Coronary artery (tissue), 2 donors: ENCODE measurements at regions not wholly inside any gene's neighbourhood (a gene's known extent, or its start where the extent isn't known, plus 50 kb on each side); places are given as distances from the start of the nearest gene placed in this dataset.

Source experiments
- DNase-seq: peaks from one replicate; pipeline ENCODE4 v3.0.0-alpha.2; 2017; ENCODE audit warnings: low spot score
- H3K27ac ChIP-seq, 2 donors: fragments of 200-600 bp; sonication (generic); one replicate each; pipeline ENCODE4 v1.5.1; 2016 to 2019
- H3K4me3 ChIP-seq: fragments of 200-600 bp; sonication (generic); 2 replicates; pipeline ENCODE4 v1.5.1; 2016; ENCODE audit warnings: mild to moderate bottlenecking, moderate library complexity
- TF ChIP-seq, protein P1 (sequence below): fragments of 200-600 bp; sonication (generic); IDR thresholded peaks from one replicate; pipeline ENCODE4 v1.5.1; 2019; ENCODE audit warnings: antibody characterized with exemption

DNA sequence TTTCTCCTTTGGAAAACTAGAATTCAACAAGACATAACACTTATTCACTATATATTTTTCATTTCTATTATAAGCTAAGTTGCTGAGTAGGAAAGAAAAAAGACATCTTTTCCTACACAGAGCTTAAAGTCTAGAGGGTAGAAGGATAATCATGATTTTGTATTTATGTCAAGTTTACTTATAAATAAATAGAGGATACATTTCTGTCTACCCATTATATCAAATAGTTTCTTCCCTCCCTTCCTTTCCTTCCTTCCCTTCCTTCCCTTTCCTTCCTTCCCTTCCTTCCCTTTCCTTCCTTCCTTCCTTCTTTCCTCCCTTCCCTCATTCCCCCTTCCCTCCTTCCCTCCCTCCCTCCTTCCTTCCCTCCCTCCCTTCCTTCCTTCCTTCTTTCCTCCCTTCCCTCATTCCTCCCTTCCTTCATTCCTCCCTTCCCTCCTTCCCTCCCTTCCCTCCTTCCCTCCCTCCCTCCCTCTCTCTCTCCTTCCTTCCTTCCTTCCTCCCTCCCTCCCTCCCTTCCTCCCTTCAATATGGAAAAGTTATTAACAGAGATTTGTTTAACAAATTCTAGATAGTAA lies 308.4 kb upstream of the COL3A1 start:
- TF ChIP-seq, protein P1, sequence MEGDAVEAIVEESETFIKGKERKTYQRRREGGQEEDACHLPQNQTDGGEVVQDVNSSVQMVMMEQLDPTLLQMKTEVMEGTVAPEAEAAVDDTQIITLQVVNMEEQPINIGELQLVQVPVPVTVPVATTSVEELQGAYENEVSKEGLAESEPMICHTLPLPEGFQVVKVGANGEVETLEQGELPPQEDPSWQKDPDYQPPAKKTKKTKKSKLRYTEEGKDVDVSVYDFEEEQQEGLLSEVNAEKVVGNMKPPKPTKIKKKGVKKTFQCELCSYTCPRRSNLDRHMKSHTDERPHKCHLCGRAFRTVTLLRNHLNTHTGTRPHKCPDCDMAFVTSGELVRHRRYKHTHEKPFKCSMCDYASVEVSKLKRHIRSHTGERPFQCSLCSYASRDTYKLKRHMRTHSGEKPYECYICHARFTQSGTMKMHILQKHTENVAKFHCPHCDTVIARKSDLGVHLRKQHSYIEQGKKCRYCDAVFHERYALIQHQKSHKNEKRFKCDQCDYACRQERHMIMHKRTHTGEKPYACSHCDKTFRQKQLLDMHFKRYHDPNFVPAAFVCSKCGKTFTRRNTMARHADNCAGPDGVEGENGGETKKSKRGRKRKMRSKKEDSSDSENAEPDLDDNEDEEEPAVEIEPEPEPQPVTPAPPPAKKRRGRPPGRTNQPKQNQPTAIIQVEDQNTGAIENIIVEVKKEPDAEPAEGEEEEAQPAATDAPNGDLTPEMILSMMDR = no peak
- Histone ChIP-seq H3K4me3 (no peak overlapping the region), H3K27ac (no peak overlapping the region)
- DNase-seq = no peak

DNA sequence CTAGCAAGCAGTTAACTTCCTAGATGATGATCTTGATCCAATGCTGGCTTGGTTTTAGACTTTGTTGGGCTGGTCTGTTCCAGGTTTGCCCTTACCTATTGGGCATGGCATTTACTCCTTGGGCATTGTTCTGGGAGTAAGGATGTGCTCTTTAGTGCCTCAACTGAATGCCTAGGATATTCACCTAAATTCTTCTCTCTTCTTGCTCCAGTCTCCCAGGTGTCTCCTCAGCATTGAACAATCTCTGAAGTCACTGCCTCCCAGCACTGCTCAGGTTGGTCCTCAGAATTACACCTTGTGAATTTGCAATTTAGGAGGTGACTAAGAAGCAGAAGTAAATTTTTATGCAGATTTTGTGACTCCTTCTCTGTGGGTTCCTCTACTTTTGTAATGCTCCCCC lies 307.7 kb upstream of the COL3A1 start:
- DNase-seq = no peak
- H3K4me3 ChIP-seq = no peak overlapping the region
- no peak overlapping the region for H3K27ac ChIP-seq
- TF ChIP-seq, protein P1 = no peak

DNA sequence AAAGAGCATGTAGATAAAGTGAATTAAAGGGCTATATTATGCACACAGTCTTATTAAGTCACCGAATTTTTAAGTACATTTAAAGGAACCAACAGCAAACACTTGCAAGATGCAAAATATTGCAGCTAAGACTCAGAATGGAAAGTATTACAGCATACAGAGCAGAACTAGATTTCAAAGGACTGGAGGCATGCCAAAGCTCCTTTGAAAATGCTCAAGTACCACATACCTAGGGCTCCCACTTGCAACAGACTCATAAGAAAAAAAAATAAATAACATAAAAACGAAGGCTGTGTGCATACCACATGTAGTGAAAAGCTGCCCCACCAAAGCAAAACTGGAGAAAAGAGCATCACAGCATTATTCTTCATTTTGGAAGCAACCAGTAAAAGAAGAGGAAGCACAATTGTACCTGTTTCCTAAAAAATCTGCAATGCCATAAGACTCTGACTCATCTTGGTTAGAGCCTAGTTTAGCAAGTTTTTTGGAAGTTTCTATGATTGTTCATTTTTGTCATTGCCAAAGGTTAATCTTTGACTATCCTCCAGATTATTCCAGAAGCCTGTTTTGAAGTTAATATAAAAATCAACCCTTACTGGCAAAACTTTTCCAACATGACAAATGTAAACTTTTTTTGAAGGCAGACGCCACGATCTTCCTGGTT lies 306.0 kb upstream of the COL3A1 start:
- DNase-seq = no peak
- TF ChIP-seq, protein P1 = no peak
- no peak overlapping the region for H3K27ac ChIP-seq
- no peak overlapping the region for H3K4me3 ChIP-seq

DNA sequence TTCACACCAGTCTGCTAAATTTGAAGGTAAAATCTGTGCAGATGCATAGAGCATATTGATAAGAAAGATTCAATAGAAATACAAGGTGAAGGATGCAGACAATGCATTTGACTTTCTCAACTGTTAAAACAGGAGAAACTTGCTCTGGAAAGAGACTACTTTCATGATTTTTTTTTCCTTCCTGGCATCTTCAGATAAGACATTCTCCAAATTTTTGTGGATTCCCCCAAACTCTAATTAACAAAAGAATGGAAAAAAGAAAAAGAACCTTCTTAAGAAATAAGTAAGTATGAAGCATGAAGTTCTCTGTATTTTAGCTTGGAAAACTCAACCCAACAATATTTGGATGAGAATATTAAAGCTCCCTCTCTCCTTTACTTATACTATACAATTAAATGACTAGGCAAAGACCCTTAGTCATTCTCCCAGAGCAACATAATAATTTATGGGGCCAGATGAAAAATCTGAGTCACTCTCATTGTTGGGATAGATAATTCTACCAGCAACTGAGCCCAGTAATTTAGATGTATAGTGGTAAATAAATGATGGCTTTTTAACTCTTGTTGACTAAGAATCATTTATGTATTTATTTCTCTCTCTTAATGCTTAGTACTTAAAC lies 298.7 kb upstream of the COL3A1 start:
- TF ChIP-seq, protein P1 = no peak
- no peak for DNase-seq
- Histone ChIP-seq H3K27ac (no peak overlapping the region), H3K4me3 (no peak overlapping the region)

DNA sequence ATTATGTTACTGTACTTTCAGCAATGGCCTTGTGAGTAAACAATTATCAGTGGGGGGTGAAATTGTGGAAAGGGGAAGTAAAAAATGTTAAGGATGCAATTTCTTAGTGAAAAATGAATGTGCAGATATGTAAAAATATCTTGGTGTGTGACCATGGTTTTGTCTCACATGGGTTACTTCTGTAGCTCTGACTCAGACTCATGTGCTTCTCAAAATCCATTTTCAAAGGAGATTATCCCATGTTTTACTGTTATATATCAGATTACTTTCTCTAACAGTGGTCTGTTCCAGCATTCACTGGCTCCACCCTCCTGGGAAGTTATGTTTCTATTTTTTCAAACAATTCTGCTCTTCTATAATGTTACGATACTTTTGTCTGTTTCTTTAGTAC lies 298.2 kb upstream of the COL3A1 start:
- H3K27ac ChIP-seq = no peak overlapping the region
- no peak for DNase-seq

DNA sequence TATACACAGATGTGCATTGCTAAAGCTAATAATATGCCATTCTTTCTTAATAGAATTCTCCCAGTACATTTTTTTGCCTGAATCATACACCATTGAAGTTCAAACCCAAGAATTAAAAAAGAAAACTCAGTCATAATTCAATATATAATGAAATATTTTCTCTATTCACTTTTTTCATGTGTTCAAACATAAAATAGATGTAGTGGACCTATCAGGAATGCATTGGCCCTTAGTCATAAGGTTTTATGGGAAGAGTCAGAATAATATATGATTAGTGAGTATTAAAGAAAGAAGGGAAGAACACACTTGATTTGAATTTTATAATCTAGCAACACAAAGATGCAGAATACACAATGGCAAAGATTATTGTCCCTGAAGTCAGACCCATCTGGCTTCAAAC lies 297.0 kb upstream of the COL3A1 start:
- no peak overlapping the region for H3K4me3 ChIP-seq
- TF ChIP-seq, protein P1 = no peak
- no peak overlapping the region for H3K27ac ChIP-seq
- DNase-seq = no peak

More for the DNA sequence above, 298.2 kb upstream of the COL3A1 start:
- no peak overlapping the region for H3K4me3 ChIP-seq
- TF ChIP-seq, protein P1 = no peak

DNA sequence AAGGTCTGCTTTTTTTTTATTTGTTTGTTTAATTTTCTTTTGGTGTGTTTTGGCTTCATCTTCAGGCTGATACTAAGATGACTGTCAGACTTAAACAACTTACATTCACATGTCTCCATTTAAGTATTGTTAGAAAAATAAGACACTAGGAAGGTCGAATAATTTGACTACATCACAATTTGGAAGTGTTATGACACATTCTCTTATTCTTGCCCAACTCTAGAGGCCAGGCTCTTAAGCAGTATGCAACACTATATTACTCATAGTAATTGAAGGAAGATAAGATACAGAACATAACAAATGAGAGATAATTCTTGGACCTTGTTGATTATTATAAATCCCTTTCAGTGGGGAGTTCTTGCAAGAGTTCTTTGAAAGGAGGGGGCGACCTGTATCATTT lies 295.3 kb upstream of the COL3A1 start:
- H3K4me3 ChIP-seq = no peak overlapping the region
- TF ChIP-seq, protein P1 = no peak
- no peak for DNase-seq
- no peak overlapping the region for H3K27ac ChIP-seq
